ENCODE measurements at regions not wholly inside any gene's neighbourhood (a gene's known extent, or its start where the extent isn't known, plus 50 kb on each side); places are given as distances from the start of the nearest gene placed in this dataset.

DNA sequence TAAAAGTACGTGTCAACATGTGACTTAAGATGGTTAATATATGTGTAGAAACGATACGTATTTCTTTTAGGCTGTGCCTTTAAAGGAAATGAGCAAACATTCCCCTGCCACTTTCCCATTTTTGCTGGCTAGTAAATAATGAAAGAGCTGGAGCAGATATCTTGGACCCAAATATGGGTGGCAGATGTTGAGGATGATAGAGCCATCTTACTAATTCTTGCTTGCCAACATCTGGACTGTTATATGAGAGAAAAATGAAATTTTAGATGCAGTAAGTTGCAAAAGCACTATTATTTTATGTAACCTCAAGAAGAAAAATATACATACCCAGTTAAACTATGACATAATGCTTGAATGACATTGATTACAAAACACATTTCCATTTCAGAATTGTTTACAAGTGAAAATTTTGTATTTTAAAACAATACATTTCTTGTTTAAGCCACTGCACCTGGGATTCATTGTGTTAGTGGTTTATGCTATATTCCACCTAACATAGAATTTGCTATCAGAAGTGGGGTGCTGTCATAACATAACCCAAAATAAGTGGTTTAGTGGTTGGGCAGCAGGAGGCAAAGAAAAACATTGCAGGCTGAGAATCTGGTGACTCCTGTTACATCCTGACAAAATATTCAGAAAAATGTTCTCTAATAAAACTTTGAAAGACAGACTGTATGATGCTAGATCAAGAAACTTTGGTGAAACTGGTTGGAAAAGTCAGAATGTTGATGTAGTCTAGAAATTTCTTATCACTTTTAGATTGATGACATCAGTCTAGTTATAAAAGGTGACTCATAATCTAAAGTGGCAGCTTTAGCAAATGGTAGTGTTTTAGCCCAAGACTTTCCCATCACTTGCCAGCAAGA is 305.0 kb downstream of the PTEN start:
- no peak overlapping the region for H3K4me3 ChIP-seq (ENCODE audit: low read depth, low read length)
- DNase-seq (ENCODE audit: low read depth), result no peak
- TF ChIP-seq, protein P1, sequence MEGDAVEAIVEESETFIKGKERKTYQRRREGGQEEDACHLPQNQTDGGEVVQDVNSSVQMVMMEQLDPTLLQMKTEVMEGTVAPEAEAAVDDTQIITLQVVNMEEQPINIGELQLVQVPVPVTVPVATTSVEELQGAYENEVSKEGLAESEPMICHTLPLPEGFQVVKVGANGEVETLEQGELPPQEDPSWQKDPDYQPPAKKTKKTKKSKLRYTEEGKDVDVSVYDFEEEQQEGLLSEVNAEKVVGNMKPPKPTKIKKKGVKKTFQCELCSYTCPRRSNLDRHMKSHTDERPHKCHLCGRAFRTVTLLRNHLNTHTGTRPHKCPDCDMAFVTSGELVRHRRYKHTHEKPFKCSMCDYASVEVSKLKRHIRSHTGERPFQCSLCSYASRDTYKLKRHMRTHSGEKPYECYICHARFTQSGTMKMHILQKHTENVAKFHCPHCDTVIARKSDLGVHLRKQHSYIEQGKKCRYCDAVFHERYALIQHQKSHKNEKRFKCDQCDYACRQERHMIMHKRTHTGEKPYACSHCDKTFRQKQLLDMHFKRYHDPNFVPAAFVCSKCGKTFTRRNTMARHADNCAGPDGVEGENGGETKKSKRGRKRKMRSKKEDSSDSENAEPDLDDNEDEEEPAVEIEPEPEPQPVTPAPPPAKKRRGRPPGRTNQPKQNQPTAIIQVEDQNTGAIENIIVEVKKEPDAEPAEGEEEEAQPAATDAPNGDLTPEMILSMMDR (conservative IDR thresholded peaks at IDR 0.05; ENCODE audit: low read depth, low read length), result no peak

DNA sequence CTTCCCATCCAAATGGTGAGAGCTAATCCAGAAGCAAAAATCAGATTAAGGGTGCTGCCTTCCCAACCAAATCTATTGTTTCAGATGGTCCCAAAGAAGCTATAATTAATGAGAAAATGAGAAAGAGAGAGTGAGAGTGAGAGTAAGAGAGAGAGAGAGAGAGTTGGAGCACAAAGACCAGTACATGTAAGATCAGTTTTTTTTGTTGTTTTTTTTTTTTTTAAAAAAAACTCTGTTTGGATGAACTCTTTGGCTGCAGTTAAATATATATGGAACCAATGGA is 305.6 kb downstream of the PTEN start:
- no peak overlapping the region for H3K4me3 ChIP-seq (ENCODE audit: low read depth, low read length)
- TF ChIP-seq, protein P1 (conservative IDR thresholded peaks at IDR 0.05; ENCODE audit: low read depth, low read length), result no peak
- no peak for DNase-seq (ENCODE audit: low read depth)

DNA sequence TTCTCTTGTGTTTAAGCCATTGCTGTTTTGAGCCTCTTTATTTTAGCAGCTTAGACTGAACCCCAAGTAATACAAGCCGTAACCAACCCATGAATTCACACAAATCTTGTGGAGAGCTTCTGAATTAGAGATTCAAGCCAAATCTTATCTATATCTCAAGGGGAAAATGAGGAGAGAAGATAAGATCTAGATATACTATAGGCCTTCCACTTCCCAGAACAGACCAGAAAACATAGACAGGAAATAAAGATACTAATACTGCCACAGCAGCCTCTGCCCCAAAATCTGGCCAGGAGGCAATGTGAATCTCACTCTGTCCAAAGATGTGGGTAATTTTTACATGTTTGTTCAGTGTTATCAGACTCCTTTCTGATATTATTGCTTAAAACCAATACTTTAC is 307.2 kb downstream of the PTEN start:
- DNase-seq (ENCODE audit: low read depth), result no peak
- no peak overlapping the region for H3K4me3 ChIP-seq (ENCODE audit: low read depth, low read length)
- TF ChIP-seq, protein P1 (conservative IDR thresholded peaks at IDR 0.05; ENCODE audit: low read depth, low read length), result no peak

DNA sequence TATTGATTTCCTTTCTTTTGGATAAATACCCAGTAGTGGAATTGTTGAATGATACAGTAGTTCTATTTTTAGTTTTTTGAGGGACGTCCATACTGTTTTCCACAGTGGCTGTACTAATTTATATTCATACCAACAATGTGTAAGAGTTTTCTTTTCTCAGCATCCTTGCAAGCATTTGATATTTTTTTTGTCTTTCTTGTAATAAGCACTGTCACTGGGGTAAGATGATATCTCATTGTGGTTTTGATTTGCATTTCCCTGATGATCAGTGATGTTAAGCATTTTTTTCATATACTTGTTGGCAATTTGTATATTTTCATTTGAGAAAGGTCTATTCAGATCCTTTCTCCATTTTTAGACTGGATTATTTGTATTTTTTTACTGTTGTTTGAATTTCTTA is 308.7 kb downstream of the PTEN start:
- no peak for DNase-seq (ENCODE audit: low read depth)
- TF ChIP-seq, protein P1 (conservative IDR thresholded peaks at IDR 0.05; ENCODE audit: low read depth, low read length), result no peak
- H3K4me3 ChIP-seq (ENCODE audit: low read depth, low read length), result no peak overlapping the region

DNA sequence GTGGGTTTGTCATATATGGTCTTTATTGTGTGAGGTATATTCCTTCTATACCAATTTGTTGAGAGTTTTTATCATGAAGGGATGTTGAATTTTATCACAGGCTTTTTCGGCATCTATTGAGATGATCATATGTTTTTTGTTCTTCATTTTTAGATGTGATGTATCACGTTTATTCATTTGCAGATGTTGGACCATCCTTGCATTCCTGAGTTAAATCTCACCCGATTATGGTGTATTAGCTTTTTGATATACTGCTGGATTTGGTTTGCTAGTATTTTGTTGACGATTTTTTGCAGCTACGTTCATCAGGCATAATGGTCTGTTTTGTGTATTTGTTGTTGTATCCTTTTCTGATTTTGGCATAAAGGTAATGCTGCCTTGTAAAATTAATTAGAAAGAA is 311.0 kb downstream of the PTEN start:
- TF ChIP-seq, protein P1 (conservative IDR thresholded peaks at IDR 0.05; ENCODE audit: low read depth, low read length), result no peak
- no peak overlapping the region for H3K4me3 ChIP-seq (ENCODE audit: low read depth, low read length)
- no peak for DNase-seq (ENCODE audit: low read depth)

DNA sequence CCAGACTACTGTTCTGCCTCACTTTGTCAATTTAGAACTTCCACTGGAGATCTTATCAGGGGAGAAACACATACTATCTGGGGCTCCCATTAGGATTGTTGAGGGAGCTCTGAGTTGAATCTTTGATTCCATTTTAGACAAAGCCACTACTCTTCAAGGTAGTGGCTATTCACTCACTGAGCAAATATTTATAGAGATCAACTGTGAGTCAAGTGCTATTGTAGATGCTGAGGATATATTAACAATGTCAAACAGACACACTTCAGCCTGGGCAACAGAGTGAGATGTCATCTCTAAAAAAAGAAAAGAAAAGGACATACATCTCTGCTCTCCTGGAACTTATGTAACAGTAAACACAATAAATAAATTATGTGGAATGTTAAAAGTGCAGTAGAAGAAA is 315.3 kb downstream of the PTEN start:
- TF ChIP-seq, protein P1 (conservative IDR thresholded peaks at IDR 0.05; ENCODE audit: low read depth, low read length), result no peak
- H3K4me3 ChIP-seq (ENCODE audit: low read depth, low read length), result no peak overlapping the region

DNA sequence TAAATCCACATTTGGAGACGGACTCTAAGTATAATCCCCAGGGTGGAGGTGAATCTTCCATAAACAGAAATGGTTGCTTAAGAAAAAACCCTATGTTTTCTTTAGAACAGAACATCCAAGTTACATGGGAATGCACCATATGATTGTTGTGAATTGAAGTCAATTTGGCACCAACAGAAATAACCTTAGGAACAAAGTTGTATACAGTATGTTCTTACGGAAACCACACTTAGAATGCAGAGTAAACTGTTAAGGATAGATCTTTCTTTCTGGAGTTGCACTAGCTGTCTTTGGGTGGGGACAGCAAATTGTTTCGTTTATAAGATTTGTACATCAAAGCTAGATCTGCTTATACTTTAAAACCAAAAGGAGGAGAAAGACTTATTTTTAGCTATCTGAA is 316.4 kb downstream of the PTEN start:
- TF ChIP-seq, protein P1 (conservative IDR thresholded peaks at IDR 0.05; ENCODE audit: low read depth, low read length), result no peak
- peak; percentile 20 for DNase-seq (ENCODE audit: low read depth)
- H3K4me3 ChIP-seq (ENCODE audit: low read depth, low read length), result no peak overlapping the region

More for the DNA sequence above, 315.3 kb downstream of the PTEN start:
- no peak for DNase-seq (ENCODE audit: low read depth)

Measured in choroid plexus epithelial cell (primary cell).